GM18520 (cell line): ENCODE measurements at regions not wholly inside any gene's neighbourhood (a gene's known extent, or its start where the extent isn't known, plus 50 kb on each side); places are given as distances from the start of the nearest gene placed in this dataset.

ENCODE experiments used
- ATAC-seq: cut with Tn5 transposase; IDR thresholded peaks from one replicate; pipeline ENCODE4 v1.9.1; 2021; ENCODE audit not compliant: unreplicated experiment

DNA sequence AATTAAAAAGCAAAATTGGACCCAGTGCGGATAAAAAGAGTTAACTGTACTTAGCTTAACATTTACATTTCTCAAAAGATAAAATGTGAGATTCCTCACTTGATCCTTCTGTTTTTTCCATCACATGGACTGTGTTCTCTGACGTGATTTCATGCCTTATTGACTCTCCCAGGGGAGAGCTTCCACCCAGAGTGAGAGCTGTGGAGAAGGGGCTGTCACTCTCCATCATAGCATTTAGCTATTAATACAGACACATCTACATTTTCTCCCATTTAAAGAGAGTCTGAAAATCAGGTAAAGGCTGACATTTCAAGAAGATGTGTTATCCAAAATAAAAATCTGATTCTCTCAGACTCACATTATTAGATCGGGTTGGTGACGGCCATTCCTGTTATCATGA, 493.8 kb downstream of the FBXO15 start:
- no peak for ATAC-seq

DNA sequence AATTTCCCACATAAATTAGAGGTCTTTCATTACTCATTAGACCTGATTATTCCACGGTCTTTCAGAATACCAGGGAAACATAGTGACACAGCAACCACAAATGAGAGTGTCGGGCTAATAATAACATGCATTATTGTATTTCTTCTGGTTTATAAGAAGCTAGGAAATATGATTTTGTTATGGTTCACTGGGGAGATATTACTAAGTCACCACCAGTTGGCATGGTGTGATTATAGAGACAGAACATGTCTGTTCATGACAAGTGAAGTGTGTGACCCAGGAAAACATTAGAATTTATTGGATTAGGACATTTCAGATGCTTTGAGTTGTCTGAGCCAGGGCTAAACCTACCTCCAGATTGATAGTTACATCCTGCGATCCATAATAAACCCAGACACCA, 494.4 kb downstream of the FBXO15 start:
- ATAC-seq, result no peak

DNA sequence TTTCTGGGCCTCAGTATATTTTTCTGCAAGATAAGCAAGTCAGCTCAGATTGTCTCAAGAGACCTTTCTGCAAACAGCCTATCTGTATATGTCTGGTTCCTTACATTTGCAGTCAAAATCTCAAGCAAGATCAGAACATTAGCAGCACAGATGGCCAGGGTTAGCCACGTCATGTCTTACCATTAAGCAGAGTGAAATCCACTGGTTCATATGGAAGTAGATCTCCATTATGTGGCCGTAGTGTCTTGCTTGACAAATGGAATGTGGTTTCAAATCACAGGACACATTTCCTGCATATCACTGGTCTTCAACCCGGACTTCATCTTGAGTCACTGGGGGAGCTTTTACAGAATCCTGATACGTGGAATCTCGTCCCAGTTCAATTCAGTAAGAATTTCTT, 500.2 kb downstream of the FBXO15 start:
- no peak for ATAC-seq

DNA sequence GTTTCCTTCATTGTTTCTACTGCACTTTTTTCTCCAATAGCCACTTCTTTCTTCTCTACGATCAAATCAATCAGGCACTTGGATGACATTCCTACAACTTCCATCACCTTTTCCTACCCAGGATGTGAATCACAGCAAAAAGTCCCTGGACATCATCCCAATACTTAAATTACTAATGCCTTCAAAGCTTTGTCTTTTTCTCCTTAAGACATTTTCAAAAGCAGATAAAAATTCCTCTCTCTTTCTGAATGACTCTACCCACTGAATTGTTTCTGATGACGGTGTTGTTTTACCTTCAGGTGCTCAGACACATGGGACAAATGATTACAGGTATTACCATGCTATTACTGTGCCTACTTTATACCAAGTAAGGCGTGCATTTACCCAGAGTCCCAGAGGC, 500.9 kb downstream of the FBXO15 start:
- ATAC-seq, result no peak

DNA sequence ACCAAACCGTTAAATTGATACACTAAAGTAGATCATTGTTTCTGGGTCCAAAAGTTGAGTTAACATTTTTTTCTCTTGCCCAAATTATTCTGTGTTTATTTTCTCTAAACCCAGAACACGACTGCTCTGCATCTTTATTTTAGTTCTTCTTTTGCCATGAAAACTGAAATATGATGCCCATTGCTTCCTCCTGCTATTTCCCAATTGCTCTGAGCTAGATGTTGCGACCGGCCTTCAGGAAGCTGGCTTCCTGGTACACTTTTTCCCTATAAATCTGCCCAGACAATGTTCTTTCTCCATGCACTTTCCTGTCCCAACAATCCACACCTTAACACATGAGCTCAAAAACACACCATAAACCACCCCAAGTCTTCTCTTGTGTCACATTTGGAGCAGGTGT, 501.4 kb downstream of the FBXO15 start:
- no peak for ATAC-seq

DNA sequence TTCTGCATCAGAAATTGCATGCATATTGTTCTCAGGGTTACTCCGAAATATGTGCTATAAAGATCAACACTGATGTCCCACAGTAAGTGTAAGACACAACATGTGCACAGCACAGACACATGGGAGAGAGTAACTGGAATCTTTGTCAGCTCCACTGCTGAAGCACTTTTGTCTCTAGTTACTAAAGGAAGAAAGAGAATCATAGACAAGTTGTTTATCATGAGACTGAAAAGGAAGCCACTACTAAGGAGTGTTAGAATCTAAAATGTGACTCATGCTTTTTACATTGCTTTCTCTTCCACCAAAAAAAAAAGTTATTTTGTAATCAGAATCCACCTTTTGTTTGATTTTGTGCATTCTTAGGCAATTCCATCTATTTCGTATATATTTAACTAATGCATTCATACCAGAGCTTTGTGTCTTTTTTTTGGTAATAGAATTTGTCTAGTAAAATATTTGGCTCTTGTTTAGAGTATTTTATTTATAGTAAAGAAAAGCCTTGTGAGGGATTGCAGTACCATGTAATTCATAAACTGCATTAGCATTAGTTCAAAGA, 502.4 kb downstream of the FBXO15 start:
- no peak for ATAC-seq

- no peak for ATAC-seq
Measured at GRCh38 chr18:73639788-73640187, 507.8 kb downstream of the FBXO15 start.

- no peak for ATAC-seq
Measured at GRCh38 chr18:73638709-73639108, 508.9 kb downstream of the FBXO15 start.

DNA sequence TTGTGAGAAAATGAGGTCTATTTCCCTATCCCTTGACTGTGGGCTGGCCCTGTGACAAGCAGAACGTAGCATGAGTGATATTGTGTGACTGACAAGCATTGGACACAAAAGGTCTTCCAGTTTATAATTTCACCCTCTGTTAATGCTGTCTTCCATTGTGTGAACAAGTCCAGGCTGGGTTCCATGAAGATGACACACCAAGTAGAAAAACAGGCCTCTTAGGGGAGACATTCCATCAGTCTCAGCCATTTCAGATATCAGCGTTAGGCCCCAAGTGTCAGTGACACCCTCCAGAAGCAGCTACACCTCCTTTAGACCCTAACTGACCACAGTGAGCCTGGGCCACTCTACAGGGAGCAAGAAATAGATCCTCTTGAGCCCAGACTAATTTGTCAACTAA, 511.3 kb downstream of the FBXO15 start:
- no peak for ATAC-seq

DNA sequence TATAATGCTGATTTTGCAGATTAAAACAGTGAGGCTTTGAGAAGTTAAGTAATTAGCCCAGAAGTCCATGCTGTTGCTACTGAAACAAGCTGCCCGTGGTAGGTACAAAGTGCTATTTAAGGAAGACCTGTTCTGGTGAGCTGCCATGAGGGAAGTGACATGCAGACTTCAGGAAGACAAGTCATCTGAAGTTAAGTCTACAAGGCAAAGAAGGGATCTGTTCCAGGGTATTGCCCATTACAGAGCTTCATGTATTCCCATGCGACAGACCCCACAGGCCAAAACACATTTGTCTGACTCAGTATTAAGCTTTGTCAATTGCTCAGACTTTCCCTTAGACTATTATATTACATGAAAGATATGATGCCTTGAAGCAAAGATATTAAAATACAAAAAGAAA, 520.8 kb downstream of the FBXO15 start:
- no peak for ATAC-seq

DNA sequence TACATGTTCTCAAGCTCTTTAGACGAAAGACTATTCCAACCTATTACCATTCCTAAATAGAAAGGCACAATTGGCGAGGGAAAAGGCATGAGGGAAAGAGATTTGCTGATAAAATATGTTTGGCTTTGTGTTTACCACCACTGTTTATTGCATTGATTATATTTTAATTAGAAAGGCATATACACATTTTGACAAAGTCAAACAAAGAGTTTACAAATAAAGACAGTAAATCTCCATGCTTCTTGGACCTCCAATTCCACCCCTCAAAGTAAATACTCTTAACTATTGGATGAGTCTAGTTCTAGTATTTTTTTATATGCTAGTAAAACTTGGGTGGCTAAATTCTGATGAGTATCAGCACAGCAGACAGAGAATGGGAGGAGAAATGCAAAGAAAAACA, 521.4 kb downstream of the FBXO15 start:
- no peak for ATAC-seq

DNA sequence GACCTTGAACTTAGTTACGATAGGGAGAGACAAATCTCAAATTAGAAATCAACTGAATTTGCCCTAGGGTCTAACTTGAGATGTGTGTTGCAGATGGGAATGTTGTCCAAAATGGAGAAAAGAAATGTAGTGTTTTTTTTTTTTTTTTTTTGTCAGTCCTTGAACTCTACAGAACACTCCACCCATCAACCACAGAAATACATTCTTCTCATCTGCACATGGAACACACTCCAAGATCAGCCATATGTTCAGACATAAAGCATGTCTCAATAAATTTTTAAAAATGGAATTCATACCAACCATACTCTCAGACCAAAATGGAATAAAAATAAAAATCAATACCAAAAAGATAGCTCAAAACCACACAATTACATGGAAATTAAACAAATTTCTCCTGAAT, 526.5 kb downstream of the FBXO15 start:
- no peak for ATAC-seq

DNA sequence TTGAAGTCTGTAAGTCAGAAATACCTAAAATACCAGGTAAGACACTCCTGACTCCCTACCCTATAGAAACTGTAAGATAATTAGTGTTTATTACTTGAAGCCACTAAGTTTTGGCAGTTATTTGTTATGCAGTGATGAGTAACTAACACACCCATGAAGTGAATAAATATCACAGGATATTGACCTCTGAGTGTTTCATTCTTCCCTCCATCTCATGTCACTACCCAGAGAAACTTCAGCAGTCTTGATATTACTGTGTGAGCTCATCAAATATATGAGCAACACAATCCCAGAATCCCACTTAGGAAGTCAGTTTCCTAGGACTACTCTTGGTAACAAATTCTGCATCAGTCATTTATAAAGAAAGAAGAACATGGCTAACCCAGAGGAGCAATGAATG, 529.7 kb downstream of the FBXO15 start:
- no peak for ATAC-seq

GRCh38 chr18:73615506-73615905, 532.1 kb downstream of the FBXO15 start:
- ATAC-seq, result no peak

DNA sequence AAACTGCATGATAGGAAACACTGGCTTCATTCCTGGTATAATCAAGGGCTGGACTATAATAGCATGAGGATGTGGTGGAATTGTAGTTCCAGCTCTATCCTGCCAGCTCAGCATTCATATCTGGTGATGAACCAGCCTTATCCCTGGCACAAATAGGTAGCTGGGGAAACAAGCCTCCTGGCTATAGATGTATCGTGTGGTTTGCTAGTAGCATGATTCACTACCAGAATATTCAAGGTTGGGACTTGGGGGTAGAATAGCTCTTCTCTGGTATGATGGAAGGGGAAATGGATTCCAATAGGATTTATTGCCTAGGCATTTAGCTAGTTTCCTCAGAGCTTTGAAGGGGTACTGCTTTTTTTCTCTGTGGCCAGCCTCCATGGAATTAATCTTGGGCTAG, 532.8 kb downstream of the FBXO15 start:
- no peak for ATAC-seq

DNA sequence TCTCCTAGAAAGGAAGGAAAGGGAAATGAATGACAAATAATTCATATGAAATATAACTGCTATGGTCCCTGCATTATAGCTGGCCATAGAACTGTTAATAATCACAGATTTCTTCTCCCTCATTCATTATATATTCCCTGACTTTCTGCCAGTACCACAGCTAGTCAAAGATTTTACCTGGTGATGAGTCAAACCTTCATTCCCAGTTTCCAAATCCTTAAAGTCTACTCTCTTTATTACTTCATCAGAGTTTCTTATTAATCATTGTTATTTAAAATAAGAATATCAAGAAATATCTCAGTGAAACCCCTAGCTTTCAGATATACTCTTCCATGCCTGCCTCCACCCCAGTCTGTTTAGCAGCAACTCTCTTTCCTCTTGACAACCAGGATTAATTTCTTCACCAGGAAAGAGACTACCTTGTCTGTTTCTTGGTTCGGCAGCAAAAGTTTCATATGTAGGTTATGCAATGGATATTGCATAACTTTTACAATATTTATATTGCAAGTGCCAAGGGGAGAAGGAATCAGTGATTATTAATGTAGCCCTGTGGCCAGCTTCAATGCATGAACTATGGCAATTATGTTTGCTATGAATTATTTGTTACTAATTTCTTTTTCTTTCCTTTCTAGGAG, 533.8 kb downstream of the FBXO15 start:
- ATAC-seq, result no peak

DNA sequence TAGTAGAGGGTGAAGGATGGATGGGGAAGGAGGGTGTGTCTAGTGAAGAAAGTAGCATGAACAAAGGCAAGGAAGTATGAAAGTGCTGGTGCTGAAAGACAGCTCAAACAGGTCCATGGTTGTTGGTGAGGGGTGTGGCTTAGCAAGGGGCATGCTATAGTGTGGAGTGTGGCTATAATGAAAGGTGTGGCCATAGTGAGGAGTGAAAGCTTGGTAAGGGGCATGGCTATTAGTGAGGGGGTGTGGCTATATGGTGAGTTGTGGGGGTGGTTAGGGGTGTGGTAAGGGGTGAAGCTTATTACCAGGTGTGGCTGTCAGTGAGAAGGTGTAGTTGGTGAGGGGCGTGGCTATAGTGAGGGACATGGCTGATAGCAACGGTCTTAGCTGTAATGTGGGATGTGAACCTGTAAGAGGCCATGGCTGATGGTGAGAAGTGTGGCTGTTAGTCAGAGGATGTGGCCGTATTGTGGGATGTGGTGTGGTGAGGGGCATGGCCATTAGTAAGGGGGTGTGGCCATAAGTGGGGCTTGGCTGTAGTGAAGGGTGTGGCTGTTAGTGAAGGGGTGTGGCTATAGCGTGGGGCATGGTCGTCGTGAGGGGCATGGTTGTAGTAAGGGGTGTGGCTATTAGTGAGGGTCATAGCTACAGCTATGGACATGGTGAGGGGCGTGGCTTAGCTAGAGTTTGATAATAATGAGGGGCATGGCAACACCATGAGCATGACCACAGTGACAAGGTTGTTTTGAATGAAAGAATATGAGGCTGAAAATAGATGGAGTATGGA, 549.6 kb downstream of the FBXO15 start:
- no peak for ATAC-seq

DNA sequence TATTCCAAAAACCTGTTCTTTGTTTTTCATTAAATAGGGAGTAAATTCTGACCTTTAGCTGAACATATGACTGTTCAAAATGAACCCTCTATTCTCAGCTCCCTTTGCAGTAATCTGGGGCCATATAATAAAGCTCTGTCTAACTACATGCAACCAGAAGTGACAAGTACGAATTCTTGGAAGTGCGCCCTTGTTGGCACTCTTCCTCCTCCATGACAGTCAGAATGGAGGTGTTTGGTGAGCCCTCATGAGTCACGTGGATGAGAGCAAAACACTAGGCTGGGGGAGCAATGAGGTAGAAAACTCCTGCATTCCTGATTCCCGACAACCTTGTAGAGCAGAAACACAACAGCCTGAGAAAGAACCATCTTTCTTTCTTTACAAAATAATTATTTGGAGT, 552.9 kb downstream of the FBXO15 start:
- no peak for ATAC-seq

- no peak for ATAC-seq
Measured at GRCh38 chr18:73593207-73593606, 554.4 kb downstream of the FBXO15 start.

DNA sequence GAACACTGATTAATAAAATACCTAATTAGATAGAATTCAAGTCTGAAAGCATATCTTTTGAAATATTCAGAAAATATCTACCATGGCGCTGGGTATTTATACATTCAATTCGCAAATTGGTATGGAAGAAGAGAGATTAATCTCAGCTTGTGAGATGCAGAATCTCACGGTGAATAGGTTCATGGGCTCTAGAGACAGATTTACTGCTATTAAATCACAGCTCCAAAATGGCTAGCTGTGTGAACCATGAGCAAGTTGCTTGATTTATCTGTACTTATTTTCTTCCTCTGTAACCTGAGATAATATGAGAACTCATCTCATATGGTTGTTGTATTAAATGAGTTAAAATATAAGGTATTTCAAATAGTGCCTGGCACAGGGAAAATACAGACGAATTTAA, 556.7 kb downstream of the FBXO15 start:
- no peak for ATAC-seq

DNA sequence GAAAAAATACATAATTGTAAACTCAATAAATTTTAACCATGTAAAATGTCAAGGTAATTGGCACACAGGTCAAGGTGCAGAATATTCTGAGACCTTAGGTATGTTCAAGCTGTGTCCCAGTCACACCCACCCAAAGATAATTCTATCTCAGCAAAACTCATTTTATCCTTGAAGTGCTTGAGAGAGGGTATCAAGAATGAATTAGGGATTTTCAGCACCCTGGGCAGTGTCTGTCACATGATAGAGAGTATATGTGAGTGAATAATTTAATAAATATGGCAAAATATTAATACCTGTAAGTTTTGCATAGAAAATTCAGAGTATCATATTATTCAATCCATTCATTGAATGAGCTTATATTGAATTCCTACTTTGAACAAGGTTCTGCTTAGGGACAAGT, 567.9 kb downstream of the FBXO15 start:
- ATAC-seq, result no peak

DNA sequence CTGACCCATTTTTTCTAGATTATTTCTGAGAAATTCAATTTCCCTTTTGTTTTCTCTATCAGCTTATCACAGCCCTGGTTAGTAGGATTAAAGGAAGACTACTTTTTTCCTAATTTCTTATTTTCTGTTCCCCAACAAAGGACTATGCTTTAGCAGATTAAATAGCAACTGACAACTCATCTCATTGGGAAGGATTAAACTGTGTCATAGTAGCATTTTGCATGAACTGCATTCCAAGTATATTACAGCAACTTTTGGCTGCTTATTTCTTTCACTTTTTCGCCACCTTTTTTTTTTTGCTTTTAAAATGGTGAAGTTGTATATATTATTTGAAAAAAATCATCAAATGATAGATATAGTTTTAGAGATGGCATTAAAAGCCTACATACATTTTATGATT, 570.3 kb downstream of the FBXO15 start:
- ATAC-seq, result no peak
